Astrocyte (in vitro differentiated cells and primary cell): ENCODE measurements at regions not wholly inside any gene's neighbourhood (a gene's known extent, or its start where the extent isn't known, plus 50 kb on each side); places are given as distances from the start of the nearest gene placed in this dataset.
A peak's percentile ranks its signal among the peaks of the same experiment; 100 is the strongest.

Source experiments
- DNase-seq: peaks from one replicate; pipeline ENCODE4 v3.0.0-alpha.2; 2010; ENCODE audit warnings: low read depth
- FAIRE-seq: peaks from 2 replicates; lab custom pipeline; 2011; peaks lifted over from hg19 to GRCh38; lab: Jason Lieb, UNC
- H2AFZ ChIP-seq: 2 replicates; pipeline ENCODE4 v1.6.0; 2012; ENCODE audit warnings: low read depth, low read length, inconsistent platforms
- H3K27ac ChIP-seq: 2 replicates; pipeline ENCODE4 v1.5.1; 2011; ENCODE audit warnings: low read depth, low read length, inconsistent platforms
- H3K27me3 ChIP-seq: 2 replicates; pipeline ENCODE4 v1.6.0; 2011; ENCODE audit warnings: low read length, inconsistent platforms; ENCODE audit not compliant: insufficient read depth
- H3K36me3 ChIP-seq: 2 replicates; pipeline ENCODE4 v1.5.1; 2011; ENCODE audit warnings: low read length, inconsistent platforms; ENCODE audit not compliant: insufficient read depth
- H3K4me1 ChIP-seq: 2 replicates; pipeline ENCODE4 v1.5.1; 2011; ENCODE audit warnings: low read length, inconsistent platforms; ENCODE audit not compliant: insufficient read depth
- H3K4me2 ChIP-seq: 2 replicates; pipeline ENCODE4 v1.6.0; 2012; ENCODE audit warnings: low read length, inconsistent platforms
- H3K4me3 ChIP-seq: 2 replicates; pipeline ENCODE4 v1.5.1; 2011; ENCODE audit warnings: low read depth, mild to moderate bottlenecking, low read length, inconsistent platforms; ENCODE audit not compliant: insufficient read depth
- H3K79me2 ChIP-seq: 2 replicates; pipeline ENCODE4 v1.6.0; 2012; ENCODE audit warnings: mild to moderate bottlenecking, low read length, inconsistent platforms; ENCODE audit not compliant: insufficient read depth
- H3K9ac ChIP-seq: 2 replicates; pipeline ENCODE4 v1.6.0; 2012; ENCODE audit warnings: mild to moderate bottlenecking, low read length, inconsistent platforms
- H3K9me3 ChIP-seq: 2 replicates; pipeline ENCODE4 v1.5.1; 2012; ENCODE audit warnings: low read depth, mild to moderate bottlenecking, low read length, inconsistent platforms; ENCODE audit not compliant: insufficient read depth
- H4K20me1 ChIP-seq: 2 replicates; pipeline ENCODE4 v1.6.0; 2012; ENCODE audit warnings: low read length, inconsistent platforms; ENCODE audit not compliant: insufficient read depth
- H3K27ac Mint-ChIP-seq: one replicate; pipeline ENCODE4 v1.8.0; 2021; ENCODE audit warnings: mild to moderate bottlenecking, mixed read lengths; ENCODE audit not compliant: unreplicated experiment
- H3K27me3 Mint-ChIP-seq: one replicate; pipeline ENCODE4 v1.8.0; 2021; ENCODE audit warnings: low read depth, mixed read lengths; ENCODE audit not compliant: unreplicated experiment
- H3K36me3 Mint-ChIP-seq: one replicate; pipeline ENCODE4 v1.8.0; 2021; ENCODE audit warnings: low read depth, mixed read lengths; ENCODE audit not compliant: unreplicated experiment
- H3K4me1 Mint-ChIP-seq: one replicate; pipeline ENCODE4 v1.8.0; 2021; ENCODE audit warnings: low read depth, mixed read lengths; ENCODE audit not compliant: unreplicated experiment
- H3K4me3 Mint-ChIP-seq: one replicate; pipeline ENCODE4 v1.8.0; 2021; ENCODE audit warnings: mild to moderate bottlenecking, moderate library complexity, mixed read lengths; ENCODE audit not compliant: unreplicated experiment
- H3K9me3 Mint-ChIP-seq: one replicate; pipeline ENCODE4 v1.8.0; 2021; ENCODE audit warnings: mild to moderate bottlenecking, mixed read lengths; ENCODE audit not compliant: unreplicated experiment
- CTCF ChIP-seq: IDR thresholded peaks from 2 replicates; pipeline ENCODE4 v1.5.1; 2011; ENCODE audit warnings: low read depth, mild to moderate bottlenecking, inconsistent platforms, low read length, moderate library complexity; ENCODE audit not compliant: insufficient read depth
- EZH2 ChIP-seq: IDR thresholded peaks from 2 replicates; pipeline ENCODE4 v1.6.1; 2012; ENCODE audit warnings: mild to moderate bottlenecking, low read length, inconsistent platforms; ENCODE audit not compliant: insufficient read depth

GRCh38 chr17:79205688-79206205 is 131.1 kb downstream of the ENGASE start:
- DNase-seq (no peak), FAIRE-seq (no peak)
- Histone ChIP-seq H3K9me3 (no peaks in the 10 kb centered on the region), H2AFZ (no peak overlapping the region), H3K4me3 (no peak overlapping the region), H3K4me1 (no peaks in the 10 kb centered on the region), H3K79me2 (no peaks in the 10 kb centered on the region), H4K20me1 (no peaks in the 10 kb centered on the region), H3K9ac (no peak overlapping the region), H3K36me3 (no peaks in the 10 kb centered on the region), H3K27ac (no peak overlapping the region), H3K4me2 (no peak overlapping the region), H3K27me3 (no peaks in the 10 kb centered on the region)
- no peak overlapping the region for H3K27ac Mint-ChIP-seq
- H3K4me1 Mint-ChIP-seq, result peaks cover 17% of the 10 kb centered on the region
- H3K36me3 Mint-ChIP-seq, result no peaks in the 10 kb centered on the region
- H3K4me3 Mint-ChIP-seq, result no peak overlapping the region
- no peaks in the 10 kb centered on the region for H3K9me3 Mint-ChIP-seq
- peaks cover 38% of the 10 kb centered on the region for H3K27me3 Mint-ChIP-seq
- TF ChIP-seq EZH2 (no peak), CTCF (no peak)

DNA sequence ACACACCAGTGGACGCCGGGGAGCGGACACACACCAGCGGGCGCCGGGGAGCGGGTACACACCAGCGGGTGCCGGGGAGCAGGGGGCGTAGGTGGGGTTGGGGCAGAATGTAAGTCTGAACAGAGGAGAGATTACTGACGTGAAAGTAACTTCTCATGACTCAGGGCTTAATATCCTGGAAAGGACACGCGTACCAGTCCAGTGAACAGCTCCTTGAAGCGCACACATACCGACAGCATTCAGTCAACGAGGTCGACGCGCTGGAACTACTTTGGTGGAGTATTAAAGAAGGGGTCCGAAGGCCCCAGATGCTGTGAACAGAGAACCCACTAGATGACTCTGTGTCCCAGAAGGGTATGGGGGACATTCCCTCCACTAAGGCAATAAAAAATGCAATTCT is 129.6 kb downstream of the ENGASE start:
- H3K4me1 Mint-ChIP-seq, result peaks cover 17% of the 10 kb centered on the region
- FAIRE-seq, result no peak
- no peak overlapping the region for H3K27ac ChIP-seq
- H3K9ac ChIP-seq, result no peak overlapping the region
- H3K9me3 ChIP-seq, result no peaks in the 10 kb centered on the region
- no peaks in the 10 kb centered on the region for H3K9me3 Mint-ChIP-seq
- no peak for DNase-seq
- no peaks in the 10 kb centered on the region for H3K27me3 ChIP-seq
- no peaks in the 10 kb centered on the region for H3K36me3 Mint-ChIP-seq
- no peaks in the 10 kb centered on the region for H3K36me3 ChIP-seq
- peaks cover 39% of the 10 kb centered on the region for H3K27me3 Mint-ChIP-seq
- no peak overlapping the region for H3K4me3 Mint-ChIP-seq
- no peak overlapping the region for H3K4me2 ChIP-seq
- no peak overlapping the region for H3K4me3 ChIP-seq
- H2AFZ ChIP-seq, result no peak overlapping the region
- no peaks in the 10 kb centered on the region for H3K4me1 ChIP-seq
- peak overlapping the region; percentile 26 for H3K27ac Mint-ChIP-seq
- no peaks in the 10 kb centered on the region for H4K20me1 ChIP-seq
- TF ChIP-seq CTCF, result no peak
- no peak for TF ChIP-seq EZH2
- H3K79me2 ChIP-seq, result no peaks in the 10 kb centered on the region

- Histone ChIP-seq H3K27me3 (no peaks in the 10 kb centered on the region), H3K4me3 (no peak overlapping the region), H3K79me2 (no peaks in the 10 kb centered on the region), H3K4me2 (no peak overlapping the region), H3K4me1 (no peaks in the 10 kb centered on the region), H3K9ac (no peak overlapping the region), H2AFZ (no peak overlapping the region), H3K9me3 (no peaks in the 10 kb centered on the region), H3K27ac (no peak overlapping the region), H3K36me3 (no peaks in the 10 kb centered on the region), H4K20me1 (no peaks in the 10 kb centered on the region)
- DNase-seq, result no peak
- FAIRE-seq, result no peak
- no peak overlapping the region for H3K4me3 Mint-ChIP-seq
- H3K9me3 Mint-ChIP-seq, result peaks cover 2% of the 10 kb centered on the region
- peaks cover 41% of the 10 kb centered on the region for H3K27me3 Mint-ChIP-seq
- H3K36me3 Mint-ChIP-seq, result no peaks in the 10 kb centered on the region
- no peak for TF ChIP-seq CTCF
- TF ChIP-seq EZH2, result no peak
- peaks cover 17% of the 10 kb centered on the region for H3K4me1 Mint-ChIP-seq
- no peak overlapping the region for H3K27ac Mint-ChIP-seq
Measured at GRCh38 chr17:79203657-79204056, 129.0 kb downstream of the ENGASE start.
